B cell (primary cell): ENCODE measurements at regions not wholly inside any gene's neighbourhood (a gene's known extent, or its start where the extent isn't known, plus 50 kb on each side); places are given as distances from the start of the nearest gene placed in this dataset.

ENCODE experiments used
- ATAC-seq: fragments of 200-7000 bp; cut with Tn5 transposase; one replicate; pipeline ENCODE4 v1.10.0; 2021; ENCODE audit warnings: low read depth, mild to moderate bottlenecking, moderate number of reproducible peaks, moderate library complexity
- CTCF ChIA-PET: fragments of 350-600 bp; sonication (Branson Sonifier 250); formaldehyde crosslinking; loops from one replicate; lab custom pipeline; 2021; ENCODE audit warnings: antibody characterized with exemption, inconsistent platforms; lab: Charles Lee
- POLR2A ChIA-PET: fragments of 350-600 bp; sonication (Branson Sonifier 250); formaldehyde crosslinking; loops from one replicate; lab custom pipeline; 2021; ENCODE audit warnings: antibody characterized with exemption; lab: Charles Lee
- DNase-seq: peaks from one replicate; pipeline ENCODE4 v3.0.0; 2013
- H2AFZ ChIP-seq: 2 replicates; pipeline ENCODE4 v1.6.1; 2012; ENCODE audit warnings: mild to moderate bottlenecking, low read depth, low read length; ENCODE audit not compliant: insufficient read depth, poor library complexity, severe bottlenecking
- H3K27ac ChIP-seq, 2 donors: 1 replicate in 1 of 2; 2 replicates in 1 of 2; pipeline ENCODE4 v1.5.1; 2012 to 2013; ENCODE audit warnings: low read length in 2 of 2, mild to moderate bottlenecking in 2 of 2, moderate library complexity in 1 of 2
- H3K27me3 ChIP-seq, 4 experiments: fragments of 200-600 bp in 1 of 4; sonication (generic) in 1 of 4; replicated peaks in 1 of 4; 1 replicate in 2 of 4; 2 replicates in 2 of 4; pipeline versions ENCODE4 v1.6.1 to v1.7.0; 2013 to 2016; ENCODE audit warnings: low read length in 3 of 4, mild to moderate bottlenecking in 2 of 4, mixed read lengths in 1 of 4, moderate library complexity in 1 of 4; ENCODE audit not compliant: insufficient read depth in 4 of 4, control insufficient read depth in 3 of 4; ENCODE audit errors: control extremely low read depth in 1 of 4
- H3K36me3 ChIP-seq, 2 experiments: replicated peaks in 1 of 2; 1 replicate in 1 of 2; 2 replicates in 1 of 2; pipeline versions ENCODE4 v1.6.1 to v1.7.1; 2013; ENCODE audit warnings: low read length in 1 of 2; ENCODE audit not compliant: insufficient read depth in 2 of 2, control insufficient read depth in 1 of 2; ENCODE audit errors: control extremely low read depth in 1 of 2, extremely low read depth in 1 of 2
- H3K4me1 ChIP-seq, 2 donors: fragments of 200-600 bp in 1 of 2; sonication (generic) in 1 of 2; 1 replicate in 1 of 2; 2 replicates in 1 of 2; pipeline versions ENCODE4 v1.5.1 to v1.6.1; 2013 to 2017; ENCODE audit warnings: low read length in 2 of 2; ENCODE audit not compliant: control insufficient read depth in 2 of 2, insufficient read depth in 2 of 2
- H3K4me2 ChIP-seq: replicated peaks from 2 replicates; pipeline ENCODE3; 2012; ENCODE audit warnings: mild to moderate bottlenecking, low read depth, low read length; ENCODE audit not compliant: poor library complexity, severe bottlenecking
- H3K4me3 ChIP-seq, 5 experiments: fragments of 200-600 bp in 1 of 5; sonication (generic) in 1 of 5; 1 replicate in 3 of 5; 2 replicates in 2 of 5; pipeline versions ENCODE4 v1.5.1 to v1.7.0; 2011 to 2016; ENCODE audit warnings: low read length in 4 of 5, mild to moderate bottlenecking in 4 of 5, low read depth in 2 of 5, control low read depth in 1 of 5, moderate library complexity in 1 of 5; ENCODE audit not compliant: insufficient read depth in 1 of 5; ENCODE audit errors: control extremely low read depth in 1 of 5, extremely low read depth in 1 of 5
- H3K79me2 ChIP-seq: fragments of 200-600 bp; sonication (generic); one replicate; pipeline ENCODE4 v1.6.0; 2016; ENCODE audit warnings: low read length; ENCODE audit not compliant: control insufficient read depth, insufficient read depth
- H3K9ac ChIP-seq: fragments of 200-600 bp; sonication (generic); 2 replicates; pipeline ENCODE4 v1.6.1; 2017; ENCODE audit warnings: mild to moderate bottlenecking, low read length, moderate library complexity
- H3K9me3 ChIP-seq, 3 donors: one replicate each; pipeline versions ENCODE4 v1.6.1 to v1.7.1; 2013; ENCODE audit warnings: low read length in 2 of 3; ENCODE audit not compliant: control insufficient read depth in 2 of 3, insufficient read depth in 1 of 3; ENCODE audit errors: control extremely low read depth in 1 of 3
- H4K20me1 ChIP-seq: 2 replicates; pipeline ENCODE4 v1.6.0; 2012; ENCODE audit warnings: mild to moderate bottlenecking, low read length; ENCODE audit not compliant: insufficient read depth, control insufficient read depth, poor library complexity, severe bottlenecking
- H3K27ac Mint-ChIP-seq: one replicate; pipeline ENCODE4 v1.8.0; 2021; ENCODE audit warnings: mixed read lengths
- H3K27me3 Mint-ChIP-seq: one replicate; pipeline ENCODE4 v1.8.0; 2021; ENCODE audit warnings: mixed read lengths
- H3K4me1 Mint-ChIP-seq: one replicate; pipeline ENCODE4 v1.8.0; 2021; ENCODE audit warnings: mixed read lengths
- H3K4me3 Mint-ChIP-seq: one replicate; pipeline ENCODE4 v1.8.0; 2021; ENCODE audit warnings: mixed read lengths
- H3K9me3 Mint-ChIP-seq: one replicate; pipeline ENCODE4 v1.8.0; 2022; ENCODE audit warnings: mixed read lengths; ENCODE audit not compliant: insufficient read depth
- CTCF ChIP-seq: fragments of 200-600 bp; IDR thresholded peaks from one replicate; pipeline ENCODE4 v1.8.0; 2022; ENCODE audit warnings: antibody characterized with exemption, mild to moderate bottlenecking
- EZH2 ChIP-seq: IDR thresholded peaks from 2 replicates; pipeline ENCODE4 v1.6.1; 2012; ENCODE audit warnings: borderline replicate concordance, low read depth, mild to moderate bottlenecking, moderate library complexity, low read length; ENCODE audit not compliant: insufficient read depth, poor library complexity, severe bottlenecking
- WGBS: methylation state at CpG from one replicate; pipeline ENCODE4 v1.1.5; 2013; ENCODE audit warnings: missing lambda C conversion rate; ENCODE audit not compliant: insufficient coverage; 5-methylcytosine and 5-hydroxymethylcytosine counted together
- intact Hi-C: fragments of 100-400 bp; cut with micrococcal nuclease; formaldehyde crosslinking; loops from one replicate; pipeline ENCODE4 v1.10.0; 2022

DNA sequence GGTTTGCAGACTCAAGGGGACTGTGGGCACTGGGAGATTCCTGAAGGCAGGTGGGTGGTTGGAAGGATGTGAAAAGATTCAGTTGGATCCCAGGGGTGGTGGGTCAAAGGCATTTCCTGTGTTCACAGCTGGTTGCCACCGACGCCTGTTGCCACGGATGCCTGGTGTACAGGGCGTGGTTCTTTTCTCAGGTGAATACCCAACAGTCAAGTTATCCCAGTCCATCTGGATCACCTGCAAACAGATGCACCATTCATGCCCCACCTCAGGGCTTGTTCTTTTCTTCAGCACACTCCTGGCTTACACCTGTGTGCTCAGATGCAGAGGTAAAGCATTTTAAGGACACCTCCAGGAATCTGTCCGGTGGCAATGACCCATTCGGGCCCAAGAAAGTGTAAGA lies 55.8 kb upstream of the SHOX start:
- ATAC-seq: no peak
- Mint-ChIP-seq H3K27ac (no peak overlapping the region), H3K4me1 (no peaks in the 10 kb centered on the region), H3K9me3 (no peaks in the 10 kb centered on the region), H3K4me3 (no peak overlapping the region), H3K27me3 (no peaks in the 10 kb centered on the region)
- ChIA-PET POLR2A (no interaction called here), CTCF (no interaction called here)
- Histone ChIP-seq H3K79me2 (no peaks in the 10 kb centered on the region), H3K9ac (no peak overlapping the region), H3K27me3 (no peaks in the 10 kb centered on the region), H2AFZ (no peak overlapping the region), H3K4me3 (no peak overlapping the region), H3K4me1 (no peaks in the 10 kb centered on the region), H4K20me1 (no peaks in the 10 kb centered on the region), H3K9me3 (no peaks in the 10 kb centered on the region), H3K36me3 (no peaks in the 10 kb centered on the region), H3K4me2 (no peak overlapping the region), H3K27ac (no peak overlapping the region)
- intact Hi-C loops: no loop called here
- 74% methylated on average over 6 of the region's 6 CpGs for WGBS
- no peak for DNase-seq
- TF ChIP-seq EZH2: no peak
- no peak for TF ChIP-seq CTCF

GRCh38 chrX:576904-577560 lies 53.6 kb upstream of the SHOX start:
- no peaks in the 10 kb centered on the region for H3K4me1 ChIP-seq
- CTCF ChIA-PET: no interaction called here
- no peaks in the 10 kb centered on the region for H4K20me1 ChIP-seq
- no peak overlapping the region for H2AFZ ChIP-seq
- no peak overlapping the region for H3K27ac ChIP-seq
- H3K36me3 ChIP-seq: no peaks in the 10 kb centered on the region
- intact Hi-C loops: no loop called here
- H3K4me3 Mint-ChIP-seq: no peak overlapping the region
- DNase-seq (no peak), ATAC-seq (no peak)
- no peaks in the 10 kb centered on the region for H3K79me2 ChIP-seq
- no peak overlapping the region for H3K27ac Mint-ChIP-seq
- TF ChIP-seq CTCF (no peak), EZH2 (no peak)
- H3K27me3 Mint-ChIP-seq: no peaks in the 10 kb centered on the region
- H3K9me3 Mint-ChIP-seq: no peaks in the 10 kb centered on the region
- POLR2A ChIA-PET: no interaction called here
- no peak overlapping the region for H3K4me2 ChIP-seq
- H3K9ac ChIP-seq: no peak overlapping the region
- H3K27me3 ChIP-seq: no peaks in the 10 kb centered on the region
- no peaks in the 10 kb centered on the region for H3K4me1 Mint-ChIP-seq
- H3K4me3 ChIP-seq: no peak overlapping the region
- no peaks in the 10 kb centered on the region for H3K9me3 ChIP-seq
- 84% methylated on average over 3 of the region's 7 CpGs for WGBS
